HEK293T (cell line): ENCODE measurements at regions not wholly inside any gene's neighbourhood (a gene's known extent, or its start where the extent isn't known, plus 50 kb on each side); places are given as distances from the start of the nearest gene placed in this dataset.

Experiments
- CTCF ChIA-PET: fragments of 350-600 bp; formaldehyde crosslinking; extraction: SDS; loops from one replicate; lab custom pipeline; 2021; ENCODE audit warnings: antibody characterized with exemption, inconsistent platforms; lab: Yijun Ruan, JAX
- POLR2A ChIA-PET: fragments of 350-600 bp; formaldehyde crosslinking; extraction: SDS; loops from one replicate; lab custom pipeline; 2020; ENCODE audit warnings: antibody characterized with exemption, inconsistent platforms; lab: Yijun Ruan, JAX
- DNase-seq: peaks from one replicate; pipeline ENCODE4 v3.0.0; 2012; ENCODE audit warnings: mixed read lengths; ENCODE audit errors: extremely low spot score
- ARNT ChIP-seq: fragments of 450-650 bp; IDR thresholded peaks from 2 replicates; pipeline ENCODE4 v1.6.1; 2017; ENCODE audit warnings: mild to moderate bottlenecking
- BHLHE40 ChIP-seq: fragments of 450-650 bp; IDR thresholded peaks from 2 replicates; pipeline ENCODE4 v1.6.1; 2016; ENCODE audit warnings: mild to moderate bottlenecking, moderate library complexity, borderline replicate concordance
- CTBP1 ChIP-seq: fragments of 450-650 bp; IDR thresholded peaks from 2 replicates; pipeline ENCODE4 v1.6.1; 2016; ENCODE audit warnings: borderline replicate concordance
- ELF4 ChIP-seq: fragments of 450-650 bp; IDR thresholded peaks from 2 replicates; pipeline ENCODE4 v1.6.1; 2017; ENCODE audit warnings: antibody characterized with exemption
- FOXA1 ChIP-seq: fragments of 450-650 bp; IDR thresholded peaks from 2 replicates; pipeline ENCODE4 v1.6.1; 2016; ENCODE audit warnings: mild to moderate bottlenecking
- FOXK2 ChIP-seq: fragments of 450-650 bp; IDR thresholded peaks from 2 replicates; pipeline ENCODE4 v1.6.1; 2016; ENCODE audit warnings: mild to moderate bottlenecking
- FOXM1 ChIP-seq: fragments of 450-650 bp; IDR thresholded peaks from 2 replicates; pipeline ENCODE4 v1.6.1; 2017; ENCODE audit warnings: mild to moderate bottlenecking, borderline replicate concordance
- HDGF ChIP-seq: fragments of 450-650 bp; IDR thresholded peaks from 2 replicates; pipeline ENCODE4 v1.6.1; 2017; ENCODE audit warnings: antibody characterized with exemption, borderline replicate concordance
- L3MBTL2 ChIP-seq: fragments of 450-650 bp; conservative IDR thresholded peaks from 2 replicates; pipeline ENCODE4 v1.6.1; 2016; ENCODE audit warnings: mild to moderate bottlenecking
- LEF1 ChIP-seq: fragments of 450-650 bp; IDR thresholded peaks from 2 replicates; pipeline ENCODE4 v1.6.1; 2017; ENCODE audit warnings: mild to moderate bottlenecking, borderline replicate concordance
- NFRKB ChIP-seq: fragments of 450-650 bp; IDR thresholded peaks from 2 replicates; pipeline ENCODE4 v1.6.1; 2016; ENCODE audit warnings: mild to moderate bottlenecking, moderate library complexity
- PKNOX1 ChIP-seq: fragments of 450-650 bp; IDR thresholded peaks from 2 replicates; pipeline ENCODE4 v1.6.1; 2016
- SP1 ChIP-seq: fragments of 450-650 bp; IDR thresholded peaks from 2 replicates; pipeline ENCODE4 v1.6.1; 2017
- SUZ12 ChIP-seq: fragments of 450-650 bp; IDR thresholded peaks from 2 replicates; pipeline ENCODE4 v1.6.1; 2016; ENCODE audit warnings: mild to moderate bottlenecking
- TARDBP ChIP-seq: fragments of 450-650 bp; IDR thresholded peaks from 2 replicates; pipeline ENCODE4 v1.6.1; 2016
- ZNF384 ChIP-seq: fragments of 450-650 bp; IDR thresholded peaks from 2 replicates; pipeline ENCODE4 v1.6.1; 2016

- ChIA-PET POLR2A (no interaction called here), CTCF (interaction anchor here (0.6 to 1.1 kb wide), 2 partner anchors 8 to 10 kb away, joined by 4 to 5 read pairs; no protein-coding TSS in a partner anchor)
- TF ChIP-seq ARNT = no peak
- TF ChIP-seq BHLHE40 = no peak
- no peak for TF ChIP-seq SP1
- no peak for TF ChIP-seq NFRKB
- no peak for TF ChIP-seq L3MBTL2
- no peak for TF ChIP-seq ELF4
- TF ChIP-seq CTBP1 = no peak
- TF ChIP-seq FOXA1 = no peak
- TF ChIP-seq TARDBP = no peak
- no peak for TF ChIP-seq FOXK2
- TF ChIP-seq PKNOX1 = no peak
- TF ChIP-seq HDGF = no peak
- TF ChIP-seq ZNF384 = no peak
- TF ChIP-seq SUZ12 = no peak
- no peak for TF ChIP-seq FOXM1
- no peak for TF ChIP-seq LEF1
- DNase-seq = no peak
Observed at GRCh38 chr2:65649811-65650589, 217.6 kb upstream of the SPRED2 start.

GRCh38 chr2:65647249-65647842, 214.9 kb upstream of the SPRED2 start:
- CTCF ChIA-PET = no interaction called here
- POLR2A ChIA-PET = no interaction called here
- no peak for TF ChIP-seq FOXM1
- no peak for TF ChIP-seq FOXK2
- no peak for TF ChIP-seq NFRKB
- TF ChIP-seq TARDBP = no peak
- no peak for TF ChIP-seq ARNT
- TF ChIP-seq CTBP1 = no peak
- TF ChIP-seq HDGF = no peak
- TF ChIP-seq SUZ12 = no peak
- TF ChIP-seq L3MBTL2 = no peak
- no peak for TF ChIP-seq BHLHE40
- TF ChIP-seq ZNF384 = no peak
- no peak for TF ChIP-seq PKNOX1
- TF ChIP-seq LEF1 = no peak
- TF ChIP-seq ELF4 = no peak
- TF ChIP-seq FOXA1 = no peak
- TF ChIP-seq SP1 = no peak
- no peak for DNase-seq

GRCh38 chr2:65640793-65641103, 208.3 kb upstream of the SPRED2 start:
- DNase-seq = no peak
- POLR2A ChIA-PET = interaction anchor here (1.2 kb wide), 1 partner anchor 70 kb away, joined by 4 read pairs; no protein-coding TSS in a partner anchor
- TF ChIP-seq SUZ12 = no peak
- no peak for TF ChIP-seq ARNT
- no peak for TF ChIP-seq HDGF
- no peak for TF ChIP-seq FOXM1
- no peak for TF ChIP-seq NFRKB
- TF ChIP-seq PKNOX1 = no peak
- TF ChIP-seq CTBP1 = no peak
- no peak for TF ChIP-seq LEF1
- TF ChIP-seq BHLHE40 = no peak
- TF ChIP-seq ELF4 = no peak
- no peak for TF ChIP-seq TARDBP
- no peak for TF ChIP-seq FOXK2
- no peak for TF ChIP-seq L3MBTL2
- no peak for TF ChIP-seq SP1
- TF ChIP-seq ZNF384 = no peak
- TF ChIP-seq FOXA1 = no peak
- CTCF ChIA-PET = interaction anchor here (0.7 to 2.4 kb wide), 10 partner anchors 10 to 657 kb away, joined by 3 to 10 read pairs (median 3); no protein-coding TSS in a partner anchor

- ChIA-PET CTCF (interaction anchor here (0.6 to 2.4 kb wide), 3 partner anchors 14 to 72 kb away, joined by 3 to 10 read pairs (median 3); no protein-coding TSS in a partner anchor), POLR2A (interaction anchor here (1.2 kb wide), 1 partner anchor 72 kb away, joined by 4 read pairs; no protein-coding TSS in a partner anchor)
- no peak for DNase-seq
- no peak for TF ChIP-seq BHLHE40
- no peak for TF ChIP-seq TARDBP
- TF ChIP-seq FOXK2 = no peak
- no peak for TF ChIP-seq NFRKB
- TF ChIP-seq HDGF = no peak
- no peak for TF ChIP-seq LEF1
Observed at GRCh38 chr2:65639156-65639864, 206.9 kb upstream of the SPRED2 start.

GRCh38 chr2:65638443-65638842, 206.0 kb upstream of the SPRED2 start:
- peak; percentile 46 for DNase-seq
- CTCF ChIA-PET = interaction anchor here (0.6 kb wide), 3 partner anchors 14 to 1655 kb away, joined by 3 read pairs; no protein-coding TSS in a partner anchor
- POLR2A ChIA-PET = no interaction called here

More at GRCh38 chr2:65638443-65638842, 206.0 kb upstream of the SPRED2 start:
- TF ChIP-seq NFRKB = no peak
- TF ChIP-seq ELF4 = no peak
- TF ChIP-seq FOXA1 = no peak
- no peak for TF ChIP-seq CTBP1
- no peak for TF ChIP-seq TARDBP
- TF ChIP-seq FOXM1 = no peak
- TF ChIP-seq L3MBTL2 = no peak
- no peak for TF ChIP-seq LEF1
- no peak for TF ChIP-seq ZNF384
- TF ChIP-seq HDGF = no peak
- no peak for TF ChIP-seq ARNT
- no peak for TF ChIP-seq SP1
